ENCODE measurements at regions not wholly inside any gene's neighbourhood (a gene's known extent, or its start where the extent isn't known, plus 50 kb on each side); places are given as distances from the start of the nearest gene placed in this dataset.

- Histone ChIP-seq H3K4me1 (ENCODE audit: control insufficient read depth in 1 of 2, insufficient read depth in 2 of 2, low read length in 2 of 2) (no peaks in the 10 kb centered on the region), H3K27ac (ENCODE audit: low read depth in 1 of 2, low read length in 2 of 2) (no peak overlapping the region), H3K27me3 (ENCODE audit: control insufficient read depth in 1 of 2, insufficient read depth in 2 of 2, low read length in 1 of 2) (no peaks in the 10 kb centered on the region), H3K9me3 (ENCODE audit: control insufficient read depth, low read length) (no peaks in the 10 kb centered on the region), H3K4me3 (ENCODE audit: low read length in 2 of 2) (no peak overlapping the region), H3K36me3 (ENCODE audit: control insufficient read depth in 1 of 2, insufficient read depth in 2 of 2, low read length in 1 of 2) (no peaks in the 10 kb centered on the region)
- intact Hi-C loops (cut with DNase I) = no loop called here
- ATAC-seq (ENCODE audit: low FRiP score) (no peak), DNase-seq (no peak)
- WGBS, 2 donors = 56 to 59% methylated on average over 1 of the region's 1 CpG
Measured at GRCh38 chr7:124692425-124692824, 73.2 kb downstream of the GPR37 start.

- ATAC-seq (ENCODE audit: low FRiP score) = no peak
- no peak overlapping the region for H3K27ac ChIP-seq (ENCODE audit: low read depth in 1 of 2, low read length in 2 of 2)
- H3K9me3 ChIP-seq (ENCODE audit: control insufficient read depth, low read length) = no peaks in the 10 kb centered on the region
Measured at GRCh38 chr7:124690840-124691239, 74.8 kb downstream of the GPR37 start.

GRCh38 chr7:124689931-124690330 is 75.7 kb downstream of the GPR37 start:
- WGBS, 2 donors = 98 to 100% methylated on average over 1 of the region's 1 CpG
- intact Hi-C loops (cut with DNase I) = no loop called here
- Histone ChIP-seq H3K36me3 (ENCODE audit: control insufficient read depth in 1 of 2, insufficient read depth in 2 of 2, low read length in 1 of 2) (no peaks in the 10 kb centered on the region), H3K4me1 (ENCODE audit: control insufficient read depth in 1 of 2, insufficient read depth in 2 of 2, low read length in 2 of 2) (no peaks in the 10 kb centered on the region), H3K27ac (ENCODE audit: low read depth in 1 of 2, low read length in 2 of 2) (no peak overlapping the region), H3K4me3 (ENCODE audit: low read length in 2 of 2) (no peak overlapping the region), H3K9me3 (ENCODE audit: control insufficient read depth, low read length) (no peaks in the 10 kb centered on the region), H3K27me3 (ENCODE audit: control insufficient read depth in 1 of 2, insufficient read depth in 2 of 2, low read length in 1 of 2) (no peaks in the 10 kb centered on the region)
- DNase-seq (no peak), ATAC-seq (ENCODE audit: low FRiP score) (no peak)

More at GRCh38 chr7:124690840-124691239, 74.8 kb downstream of the GPR37 start:
- DNase-seq = no peak
- intact Hi-C loops (cut with DNase I) = no loop called here
- no peaks in the 10 kb centered on the region for H3K27me3 ChIP-seq (ENCODE audit: control insufficient read depth in 1 of 2, insufficient read depth in 2 of 2, low read length in 1 of 2)
- no peak overlapping the region for H3K4me3 ChIP-seq (ENCODE audit: low read length in 2 of 2)
- H3K36me3 ChIP-seq (ENCODE audit: control insufficient read depth in 1 of 2, insufficient read depth in 2 of 2, low read length in 1 of 2) = no peaks in the 10 kb centered on the region
- H3K4me1 ChIP-seq (ENCODE audit: control insufficient read depth in 1 of 2, insufficient read depth in 2 of 2, low read length in 2 of 2) = no peaks in the 10 kb centered on the region

- no peak for DNase-seq
- intact Hi-C loops (cut with DNase I) = no loop called here
- Histone ChIP-seq H3K27ac (ENCODE audit: low read depth in 1 of 2, low read length in 2 of 2) (no peak overlapping the region), H3K4me1 (ENCODE audit: control insufficient read depth in 1 of 2, insufficient read depth in 2 of 2, low read length in 2 of 2) (no peaks in the 10 kb centered on the region), H3K4me3 (ENCODE audit: low read length in 2 of 2) (no peak overlapping the region), H3K9me3 (ENCODE audit: control insufficient read depth, low read length) (no peaks in the 10 kb centered on the region), H3K36me3 (ENCODE audit: control insufficient read depth in 1 of 2, insufficient read depth in 2 of 2, low read length in 1 of 2) (no peaks in the 10 kb centered on the region), H3K27me3 (ENCODE audit: control insufficient read depth in 1 of 2, insufficient read depth in 2 of 2, low read length in 1 of 2) (no peaks in the 10 kb centered on the region)
- ATAC-seq (ENCODE audit: low FRiP score) = no peak
- 81 to 85% methylated on average over 2 of the region's 2 CpGs for WGBS, 2 donors
Measured at GRCh38 chr7:124689523-124689922, 76.1 kb downstream of the GPR37 start.

- intact Hi-C loops (cut with DNase I) = no loop called here
- Histone ChIP-seq H3K36me3 (ENCODE audit: control insufficient read depth in 1 of 2, insufficient read depth in 2 of 2, low read length in 1 of 2) (no peaks in the 10 kb centered on the region), H3K27me3 (ENCODE audit: control insufficient read depth in 1 of 2, insufficient read depth in 2 of 2, low read length in 1 of 2) (no peaks in the 10 kb centered on the region), H3K27ac (ENCODE audit: low read depth in 1 of 2, low read length in 2 of 2) (no peak overlapping the region), H3K4me1 (ENCODE audit: control insufficient read depth in 1 of 2, insufficient read depth in 2 of 2, low read length in 2 of 2) (no peaks in the 10 kb centered on the region), H3K4me3 (ENCODE audit: low read length in 2 of 2) (no peak overlapping the region), H3K9me3 (ENCODE audit: control insufficient read depth, low read length) (no peaks in the 10 kb centered on the region)
- ATAC-seq (ENCODE audit: low FRiP score) = no peak
- WGBS, 2 donors = 85 to 87% methylated on average over 3 of the region's 3 CpGs
- DNase-seq = no peak
Measured at GRCh38 chr7:124688991-124689390, 76.6 kb downstream of the GPR37 start.

- Histone ChIP-seq H3K27me3 (ENCODE audit: control insufficient read depth in 1 of 2, insufficient read depth in 2 of 2, low read length in 1 of 2) (no peaks in the 10 kb centered on the region), H3K27ac (ENCODE audit: low read depth in 1 of 2, low read length in 2 of 2) (no peak overlapping the region), H3K4me3 (ENCODE audit: low read length in 2 of 2) (no peak overlapping the region), H3K4me1 (ENCODE audit: control insufficient read depth in 1 of 2, insufficient read depth in 2 of 2, low read length in 2 of 2) (no peaks in the 10 kb centered on the region), H3K36me3 (ENCODE audit: control insufficient read depth in 1 of 2, insufficient read depth in 2 of 2, low read length in 1 of 2) (no peaks in the 10 kb centered on the region), H3K9me3 (ENCODE audit: control insufficient read depth, low read length) (no peaks in the 10 kb centered on the region)
- DNase-seq (no peak), ATAC-seq (ENCODE audit: low FRiP score) (no peak)
- intact Hi-C loops (cut with DNase I) = no loop called here
Measured at GRCh38 chr7:124686543-124687171, 78.9 kb downstream of the GPR37 start.

- ATAC-seq (ENCODE audit: low FRiP score) (no peak), DNase-seq (no peak)
- no peak overlapping the region for H3K27ac ChIP-seq (ENCODE audit: low read depth in 1 of 2, low read length in 2 of 2)
- intact Hi-C loops (cut with DNase I) = no loop called here
- H3K27me3 ChIP-seq (ENCODE audit: control insufficient read depth in 1 of 2, insufficient read depth in 2 of 2, low read length in 1 of 2) = no peaks in the 10 kb centered on the region
- no peaks in the 10 kb centered on the region for H3K36me3 ChIP-seq (ENCODE audit: control insufficient read depth in 1 of 2, insufficient read depth in 2 of 2, low read length in 1 of 2)
- WGBS, 2 donors = 37 to 40% methylated on average over 1 of the region's 1 CpG
- no peaks in the 10 kb centered on the region for H3K4me1 ChIP-seq (ENCODE audit: control insufficient read depth in 1 of 2, insufficient read depth in 2 of 2, low read length in 2 of 2)
- H3K4me3 ChIP-seq (ENCODE audit: low read length in 2 of 2) = no peak overlapping the region
- peaks cover 1% of the 10 kb centered on the region for H3K9me3 ChIP-seq (ENCODE audit: control insufficient read depth, low read length)
Measured at GRCh38 chr7:124681946-124682345, 83.6 kb downstream of the GPR37 start.

GRCh38 chr7:124680304-124680703 is 85.3 kb downstream of the GPR37 start:
- DNase-seq (no peak), ATAC-seq (ENCODE audit: low FRiP score) (no peak)
- intact Hi-C loops (cut with DNase I) = no loop called here
- Histone ChIP-seq H3K9me3 (ENCODE audit: control insufficient read depth, low read length) (peaks cover 1% of the 10 kb centered on the region), H3K4me3 (ENCODE audit: low read length in 2 of 2) (no peak overlapping the region), H3K4me1 (ENCODE audit: control insufficient read depth in 1 of 2, insufficient read depth in 2 of 2, low read length in 2 of 2) (no peaks in the 10 kb centered on the region), H3K27ac (ENCODE audit: low read depth in 1 of 2, low read length in 2 of 2) (no peak overlapping the region), H3K27me3 (ENCODE audit: control insufficient read depth in 1 of 2, insufficient read depth in 2 of 2, low read length in 1 of 2) (no peaks in the 10 kb centered on the region), H3K36me3 (ENCODE audit: control insufficient read depth in 1 of 2, insufficient read depth in 2 of 2, low read length in 1 of 2) (no peaks in the 10 kb centered on the region)
- WGBS, 2 donors = 95 to 96% methylated on average over 6 of the region's 6 CpGs

- Histone ChIP-seq H3K4me3 (ENCODE audit: low read length in 2 of 2) (no peak overlapping the region), H3K9me3 (ENCODE audit: control insufficient read depth, low read length) (peaks cover 1% of the 10 kb centered on the region), H3K27me3 (ENCODE audit: control insufficient read depth in 1 of 2, insufficient read depth in 2 of 2, low read length in 1 of 2) (no peaks in the 10 kb centered on the region), H3K36me3 (ENCODE audit: control insufficient read depth in 1 of 2, insufficient read depth in 2 of 2, low read length in 1 of 2) (no peaks in the 10 kb centered on the region), H3K4me1 (ENCODE audit: control insufficient read depth in 1 of 2, insufficient read depth in 2 of 2, low read length in 2 of 2) (no peaks in the 10 kb centered on the region), H3K27ac (ENCODE audit: low read depth in 1 of 2, low read length in 2 of 2) (no peak overlapping the region)
- 79 to 82% methylated on average over 8 of the region's 8 CpGs for WGBS, 2 donors
- intact Hi-C loops (cut with DNase I) = no loop called here
- DNase-seq = no peak
- ATAC-seq (ENCODE audit: low FRiP score) = no peak
Measured at GRCh38 chr7:124679586-124680225, 85.9 kb downstream of the GPR37 start.
